GM12874 (cell line): ENCODE measurements at regions not wholly inside any gene's neighbourhood (a gene's known extent, or its start where the extent isn't known, plus 50 kb on each side); places are given as distances from the start of the nearest gene placed in this dataset.

ENCODE experiments used
- TF ChIP-seq, protein P1 (sequence below): IDR thresholded peaks from 2 replicates; pipeline ENCODE4 v1.5.1; 2011; ENCODE audit warnings: low read depth, mild to moderate bottlenecking, control low read depth, low read length, moderate library complexity; ENCODE audit not compliant: insufficient read depth

DNA sequence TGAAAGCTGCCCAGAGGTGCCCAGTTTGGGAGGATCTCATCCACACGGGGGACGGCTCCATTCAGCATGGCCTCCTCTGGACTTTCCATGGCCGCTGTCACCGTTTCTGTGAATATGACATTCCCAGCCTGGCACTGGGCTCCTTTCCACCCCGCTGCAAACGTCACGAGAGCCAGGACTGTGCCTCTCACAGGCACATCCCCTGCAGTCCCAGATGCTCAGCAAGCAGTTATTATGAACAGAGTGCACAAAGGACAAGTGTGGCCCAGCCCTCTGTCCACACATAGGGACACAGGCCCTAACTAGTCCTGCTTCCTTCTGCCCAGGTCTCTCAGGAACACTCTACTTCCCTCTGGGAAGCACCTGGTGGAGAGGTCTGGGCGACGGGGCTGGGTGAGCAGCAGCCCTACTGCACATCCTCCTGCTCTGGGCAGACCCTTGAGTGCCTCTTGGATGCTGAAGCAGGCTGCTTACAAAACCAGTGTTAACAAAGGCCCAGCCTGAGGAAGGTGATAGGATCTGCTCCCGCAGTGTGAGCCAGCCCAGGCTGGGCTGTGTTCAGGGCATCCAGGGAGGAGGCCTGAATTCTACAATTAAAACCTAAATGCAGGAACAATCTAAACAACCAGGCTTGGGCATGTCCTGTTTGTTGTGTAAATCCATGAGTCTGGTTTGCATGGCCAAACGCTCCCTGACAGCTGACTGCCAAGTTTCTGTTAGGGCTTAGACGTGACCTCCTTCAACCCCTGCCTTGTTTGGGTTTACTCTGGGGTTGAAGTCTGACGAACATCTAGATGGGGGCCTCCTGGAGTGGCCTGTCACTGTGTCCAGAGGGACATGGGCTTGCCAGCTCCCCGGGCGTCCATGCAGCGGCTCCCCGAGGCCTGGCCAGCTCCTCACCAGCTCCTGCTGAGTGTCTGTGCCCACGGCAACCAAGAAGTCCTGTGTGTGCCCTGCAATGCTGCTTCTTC, 269.8 kb downstream of the GADD45G start:
- TF ChIP-seq, protein P1, sequence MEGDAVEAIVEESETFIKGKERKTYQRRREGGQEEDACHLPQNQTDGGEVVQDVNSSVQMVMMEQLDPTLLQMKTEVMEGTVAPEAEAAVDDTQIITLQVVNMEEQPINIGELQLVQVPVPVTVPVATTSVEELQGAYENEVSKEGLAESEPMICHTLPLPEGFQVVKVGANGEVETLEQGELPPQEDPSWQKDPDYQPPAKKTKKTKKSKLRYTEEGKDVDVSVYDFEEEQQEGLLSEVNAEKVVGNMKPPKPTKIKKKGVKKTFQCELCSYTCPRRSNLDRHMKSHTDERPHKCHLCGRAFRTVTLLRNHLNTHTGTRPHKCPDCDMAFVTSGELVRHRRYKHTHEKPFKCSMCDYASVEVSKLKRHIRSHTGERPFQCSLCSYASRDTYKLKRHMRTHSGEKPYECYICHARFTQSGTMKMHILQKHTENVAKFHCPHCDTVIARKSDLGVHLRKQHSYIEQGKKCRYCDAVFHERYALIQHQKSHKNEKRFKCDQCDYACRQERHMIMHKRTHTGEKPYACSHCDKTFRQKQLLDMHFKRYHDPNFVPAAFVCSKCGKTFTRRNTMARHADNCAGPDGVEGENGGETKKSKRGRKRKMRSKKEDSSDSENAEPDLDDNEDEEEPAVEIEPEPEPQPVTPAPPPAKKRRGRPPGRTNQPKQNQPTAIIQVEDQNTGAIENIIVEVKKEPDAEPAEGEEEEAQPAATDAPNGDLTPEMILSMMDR, result no peak

DNA sequence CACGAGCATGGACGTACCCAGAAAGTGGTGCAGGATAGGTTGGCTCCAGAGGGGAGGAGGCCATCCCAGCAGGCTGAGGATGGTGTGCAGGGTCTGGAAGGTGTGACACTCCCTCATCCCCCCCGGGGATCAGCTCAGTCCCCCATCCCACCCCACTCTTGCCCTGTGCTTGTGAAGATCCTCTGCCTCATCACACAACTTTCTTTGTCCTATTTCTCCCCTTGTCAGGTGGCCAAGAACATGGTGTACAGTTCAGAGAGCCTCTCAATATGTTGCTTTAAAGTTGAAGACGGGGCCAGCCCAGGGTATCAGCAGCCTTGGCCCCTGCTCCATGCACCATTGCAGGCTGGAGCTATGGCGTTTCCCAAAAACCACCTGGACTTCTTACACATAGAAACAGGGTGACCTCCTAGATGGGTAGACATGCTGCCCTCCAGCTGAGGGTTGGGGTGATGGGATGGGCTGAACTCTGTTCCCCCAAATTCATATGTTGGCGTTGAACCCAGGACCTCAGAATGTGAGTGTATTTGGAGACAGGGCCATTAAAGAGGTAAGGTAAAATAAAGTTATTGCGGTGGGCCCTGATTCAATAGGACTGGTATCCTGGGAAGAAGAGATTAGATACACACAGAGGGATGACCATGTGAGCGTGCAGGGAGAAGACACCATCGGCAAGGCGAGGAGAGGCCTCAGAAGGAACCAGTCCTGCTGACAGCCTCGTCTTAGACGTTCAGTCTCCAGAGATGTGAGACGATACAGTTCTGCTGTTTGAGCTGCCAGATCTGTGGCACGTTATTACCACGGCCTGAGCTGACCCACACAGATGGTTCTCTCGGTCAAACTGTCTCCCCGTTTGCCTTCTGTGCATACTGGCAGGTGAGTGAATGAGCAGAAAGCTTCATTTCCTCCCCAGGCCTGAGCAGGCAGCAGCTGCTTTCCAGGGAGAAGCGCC, 272.5 kb downstream of the GADD45G start:
- TF ChIP-seq, protein P1, result no peak

- TF ChIP-seq, protein P1, result no peak
Measured at GRCh38 chr9:89878003-89878411, 273.2 kb downstream of the GADD45G start.

GRCh38 chr9:89878687-89879086, 273.9 kb downstream of the GADD45G start:
- TF ChIP-seq, protein P1, result no peak

DNA sequence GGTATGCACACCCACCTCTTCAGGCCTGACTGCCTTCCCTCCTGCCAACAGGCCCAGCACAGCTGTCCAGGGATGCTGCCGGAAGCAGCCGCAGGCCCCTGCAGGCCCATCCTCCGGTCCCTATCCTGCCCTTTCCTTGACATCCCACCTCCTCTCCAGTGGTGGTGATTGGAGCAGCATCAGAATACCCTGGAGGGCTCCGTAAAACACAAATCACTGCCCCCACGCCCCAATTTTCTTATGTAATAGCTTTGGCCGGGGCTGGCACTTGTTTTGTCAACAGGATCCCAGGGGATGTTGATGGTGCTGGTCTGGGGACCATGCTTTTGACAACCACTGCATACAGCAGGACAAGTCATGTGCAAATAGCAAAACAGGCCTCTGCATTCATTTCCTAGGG, 274.5 kb downstream of the GADD45G start:
- TF ChIP-seq, protein P1, result no peak

GRCh38 chr9:89879701-89880100, 274.9 kb downstream of the GADD45G start:
- TF ChIP-seq, protein P1, result no peak

- TF ChIP-seq, protein P1, result no peak
Measured at GRCh38 chr9:89880161-89880560, 275.3 kb downstream of the GADD45G start.
